ENCODE measurements at regions not wholly inside any gene's neighbourhood (a gene's known extent, or its start where the extent isn't known, plus 50 kb on each side); places are given as distances from the start of the nearest gene placed in this dataset.

- no peak for TF ChIP-seq CTCF (IDR thresholded peaks at IDR 0.05)
- TF ChIP-seq POLR2A (IDR thresholded peaks at IDR 0.05), result no peak
These were observed 58.1 kb upstream of the CCDC190 start for GRCh38 chr1:162919034-162919433.
